PC-9 (cell line): ENCODE measurements at regions not wholly inside any gene's neighbourhood (a gene's known extent, or its start where the extent isn't known, plus 50 kb on each side); places are given as distances from the start of the nearest gene placed in this dataset.

Source experiments
- BruUV-seq: library from RNA; stranded (reverse); fragments of 400-500 nt; replicated peaks from 2 replicates; lab custom pipeline; 2021; lab: Mats Ljungman, UMichigan
- CTCF ChIA-PET: fragments of 300-600 bp; sonication (Branson Sonifier 250); formaldehyde crosslinking; loops from one replicate; lab custom pipeline; 2022; ENCODE audit warnings: antibody characterized with exemption; lab: Charles Lee
- POLR2A ChIA-PET: fragments of 300-600 bp; sonication (Branson Sonifier 250); formaldehyde crosslinking; loops from one replicate; lab custom pipeline; 2022; ENCODE audit warnings: antibody characterized with exemption; ENCODE audit not compliant: unreplicated experiment; lab: Charles Lee
- DNase-seq, 2 experiments: peaks; one replicate each; pipeline versions ENCODE4 v3.0.0 to v3.0.0-alpha.2; 2015 to 2022; ENCODE audit warnings: mixed read lengths in 1 of 2
- H2AFZ ChIP-seq: fragments of 200-600 bp; sonication (generic); 2 replicates; pipeline ENCODE4 v1.8.1; 2017; ENCODE audit warnings: antibody characterized with exemption
- H3F3A ChIP-seq: fragments of 200-600 bp; sonication (generic); 2 replicates; pipeline ENCODE4 v1.8.1; 2017; ENCODE audit warnings: antibody characterized with exemption, mild to moderate bottlenecking, low read depth; ENCODE audit not compliant: insufficient read depth
- H3K27ac ChIP-seq: fragments of 200-600 bp; sonication (generic); 2 replicates; pipeline ENCODE4 v1.6.1; 2016; ENCODE audit warnings: mixed run types
- H3K27me3 ChIP-seq: fragments of 200-600 bp; sonication (generic); 2 replicates; pipeline ENCODE4 v1.6.1; 2016; ENCODE audit warnings: low read depth, mixed run types; ENCODE audit not compliant: insufficient read depth
- H3K36me3 ChIP-seq: fragments of 200-600 bp; sonication (generic); 2 replicates; pipeline ENCODE4 v1.6.1; 2016; ENCODE audit warnings: low read depth, mixed run types
- H3K4me1 ChIP-seq: fragments of 200-600 bp; sonication (generic); replicated peaks from 2 replicates; pipeline ENCODE4 v1.6.1; 2016; ENCODE audit warnings: mixed run types; ENCODE audit not compliant: insufficient read depth
- H3K4me2 ChIP-seq: fragments of 200-600 bp; sonication (generic); 2 replicates; pipeline ENCODE4 v1.6.1; 2017; ENCODE audit warnings: mixed run types
- H3K4me3 ChIP-seq: fragments of 200-600 bp; sonication (generic); 2 replicates; pipeline ENCODE4 v1.6.1; 2016; ENCODE audit warnings: mixed run types
- H3K79me2 ChIP-seq: fragments of 200-600 bp; sonication (generic); 2 replicates; pipeline ENCODE4 v1.6.1; 2017; ENCODE audit warnings: low read depth, mixed run types
- H3K9me2 ChIP-seq: fragments of 200-600 bp; sonication (generic); 2 replicates; pipeline ENCODE4 v1.8.1; 2017; ENCODE audit warnings: mild to moderate bottlenecking; ENCODE audit not compliant: insufficient read depth
- H3K9me3 ChIP-seq: fragments of 200-600 bp; sonication (generic); 2 replicates; pipeline ENCODE4 v1.8.1; 2016; ENCODE audit warnings: low read depth; ENCODE audit not compliant: insufficient read depth
- H4K20me1 ChIP-seq: fragments of 200-600 bp; sonication (generic); 2 replicates; pipeline ENCODE4 v1.8.1; 2017; ENCODE audit not compliant: insufficient read depth
- EZH2 ChIP-seq: fragments of 200-600 bp; sonication (generic); IDR thresholded peaks from 2 replicates; pipeline ENCODE4 v1.8.0; 2017; ENCODE audit warnings: antibody characterized with exemption, low read depth
- intact Hi-C: fragments of 100-400 bp; cut with micrococcal nuclease; formaldehyde crosslinking; loops from one replicate; pipeline ENCODE4 v1.10.0; 2022; ENCODE audit not compliant: unreplicated experiment
- TF ChIP-seq, protein P1 (sequence below): fragments of 200-600 bp; sonication (generic); conservative IDR thresholded peaks from 2 replicates; pipeline ENCODE4 v1.6.1; 2017; ENCODE audit warnings: mixed run types, antibody characterized with exemption, mild to moderate bottlenecking, moderate library complexity

DNA sequence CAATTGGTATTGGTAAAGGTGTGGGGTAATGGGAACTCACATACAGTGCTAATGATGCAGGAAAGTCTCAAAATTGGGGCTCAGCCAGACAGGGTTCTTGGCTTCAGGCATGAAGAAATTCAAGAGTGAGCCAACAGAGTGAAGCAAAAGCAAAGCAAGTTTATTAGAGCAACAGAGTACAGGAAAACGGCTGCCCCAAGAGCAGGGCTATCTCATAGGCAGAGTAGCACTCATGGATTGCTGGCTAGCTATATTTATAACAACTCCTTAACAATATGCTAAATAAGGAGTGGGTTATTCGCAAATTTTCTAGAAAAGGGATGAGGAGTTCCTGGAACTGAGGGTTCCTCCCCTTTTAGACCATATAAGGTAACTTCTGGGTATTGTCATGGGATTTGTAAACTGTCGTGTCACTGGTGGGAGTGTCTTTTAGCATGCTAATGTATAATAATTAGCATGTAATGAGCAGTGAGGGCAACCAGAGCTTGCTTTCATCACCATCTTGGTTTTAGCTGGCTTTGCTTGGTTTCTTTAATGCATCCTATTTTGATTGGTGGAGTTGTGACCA is 233.8 kb upstream of the NOL4 start:
- BruUV-seq: no TSS peak
- Histone ChIP-seq H3K9me3 (no peaks in the 10 kb centered on the region), H3F3A (no peaks in the 10 kb centered on the region), H3K4me3 (no peak overlapping the region), H3K79me2 (no peaks in the 10 kb centered on the region), H4K20me1 (no peaks in the 10 kb centered on the region), H3K27me3 (no peaks in the 10 kb centered on the region), H3K4me2 (no peak overlapping the region), H3K9me2 (no peaks in the 10 kb centered on the region), H3K4me1 (no peaks in the 10 kb centered on the region), H3K27ac (no peak overlapping the region), H3K36me3 (no peaks in the 10 kb centered on the region), H2AFZ (no peak overlapping the region)
- DNase-seq: no peak
- ChIA-PET CTCF (no interaction called here), POLR2A (no interaction called here)
- intact Hi-C loops: no loop called here
- TF ChIP-seq EZH2: no peak
- TF ChIP-seq, protein P1, sequence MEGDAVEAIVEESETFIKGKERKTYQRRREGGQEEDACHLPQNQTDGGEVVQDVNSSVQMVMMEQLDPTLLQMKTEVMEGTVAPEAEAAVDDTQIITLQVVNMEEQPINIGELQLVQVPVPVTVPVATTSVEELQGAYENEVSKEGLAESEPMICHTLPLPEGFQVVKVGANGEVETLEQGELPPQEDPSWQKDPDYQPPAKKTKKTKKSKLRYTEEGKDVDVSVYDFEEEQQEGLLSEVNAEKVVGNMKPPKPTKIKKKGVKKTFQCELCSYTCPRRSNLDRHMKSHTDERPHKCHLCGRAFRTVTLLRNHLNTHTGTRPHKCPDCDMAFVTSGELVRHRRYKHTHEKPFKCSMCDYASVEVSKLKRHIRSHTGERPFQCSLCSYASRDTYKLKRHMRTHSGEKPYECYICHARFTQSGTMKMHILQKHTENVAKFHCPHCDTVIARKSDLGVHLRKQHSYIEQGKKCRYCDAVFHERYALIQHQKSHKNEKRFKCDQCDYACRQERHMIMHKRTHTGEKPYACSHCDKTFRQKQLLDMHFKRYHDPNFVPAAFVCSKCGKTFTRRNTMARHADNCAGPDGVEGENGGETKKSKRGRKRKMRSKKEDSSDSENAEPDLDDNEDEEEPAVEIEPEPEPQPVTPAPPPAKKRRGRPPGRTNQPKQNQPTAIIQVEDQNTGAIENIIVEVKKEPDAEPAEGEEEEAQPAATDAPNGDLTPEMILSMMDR: no peak

DNA sequence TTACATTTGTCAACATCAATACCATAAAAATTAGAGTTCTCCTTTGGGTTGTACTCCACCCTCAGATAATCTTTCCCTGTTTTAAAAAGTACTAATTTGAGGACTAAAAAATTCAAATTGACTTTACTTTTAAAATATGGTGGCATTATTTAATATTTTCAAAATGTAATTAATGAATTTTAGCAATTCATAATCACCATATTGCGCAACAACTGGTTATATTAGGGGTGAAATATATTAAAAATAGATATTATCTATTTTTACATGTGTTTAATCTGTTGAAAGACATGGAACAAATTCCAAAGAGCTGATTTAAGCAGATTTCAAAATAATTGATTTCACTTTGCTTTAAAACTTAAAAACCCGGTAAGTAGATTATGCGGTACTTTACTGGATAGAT is 236.6 kb upstream of the NOL4 start:
- Histone ChIP-seq H3K79me2 (no peaks in the 10 kb centered on the region), H3K9me3 (no peaks in the 10 kb centered on the region), H3K36me3 (no peaks in the 10 kb centered on the region), H3K4me2 (no peak overlapping the region), H3K9me2 (no peaks in the 10 kb centered on the region), H3K27me3 (no peaks in the 10 kb centered on the region), H3F3A (no peaks in the 10 kb centered on the region), H3K27ac (no peak overlapping the region), H3K4me3 (no peak overlapping the region), H3K4me1 (no peaks in the 10 kb centered on the region), H4K20me1 (no peaks in the 10 kb centered on the region), H2AFZ (no peak overlapping the region)
- POLR2A ChIA-PET: no interaction called here
- CTCF ChIA-PET: no interaction called here
- TF ChIP-seq, protein P1: no peak
- TF ChIP-seq EZH2: no peak
- BruUV-seq: no TSS peak
- DNase-seq: no peak
- intact Hi-C loops: no loop called here

DNA sequence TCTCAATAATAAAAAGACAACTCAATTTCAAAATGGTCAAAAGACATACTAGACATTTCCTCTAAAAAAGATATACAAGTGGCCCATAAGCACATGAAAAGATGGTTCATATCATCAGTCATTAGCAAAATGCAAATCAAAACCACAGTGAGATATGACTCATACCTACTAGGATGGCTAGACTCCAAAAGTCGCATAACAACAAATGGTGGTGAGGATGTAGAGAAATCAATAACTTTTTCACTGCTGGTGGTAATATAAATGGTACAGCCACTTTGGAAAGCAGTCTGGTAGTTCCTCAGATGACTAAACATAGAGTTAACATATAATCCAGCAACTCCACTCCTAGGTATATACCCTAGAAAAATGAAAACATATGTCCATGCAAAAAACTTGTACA is 242.3 kb upstream of the NOL4 start:
- Histone ChIP-seq H3K4me2 (no peak overlapping the region), H3K27me3 (no peaks in the 10 kb centered on the region), H3K27ac (no peak overlapping the region), H3K4me1 (no peaks in the 10 kb centered on the region), H3K4me3 (no peak overlapping the region), H3K36me3 (no peaks in the 10 kb centered on the region), H3K9me3 (no peaks in the 10 kb centered on the region), H4K20me1 (no peaks in the 10 kb centered on the region), H3K79me2 (no peaks in the 10 kb centered on the region), H3F3A (no peaks in the 10 kb centered on the region), H2AFZ (no peak overlapping the region), H3K9me2 (no peaks in the 10 kb centered on the region)
- ChIA-PET CTCF (no interaction called here), POLR2A (no interaction called here)
- BruUV-seq: no TSS peak
- intact Hi-C loops: no loop called here
- no peak for TF ChIP-seq EZH2
- TF ChIP-seq, protein P1: no peak
- no peak for DNase-seq
